Keratinocyte (primary cell): ENCODE measurements at regions not wholly inside any gene's neighbourhood (a gene's known extent, or its start where the extent isn't known, plus 50 kb on each side); places are given as distances from the start of the nearest gene placed in this dataset.

Source experiments
- DNase-seq: peaks from one replicate; pipeline ENCODE4 v3.0.0-alpha.2; 2011; ENCODE audit warnings: low read depth, missing footprints, low spot score
- FAIRE-seq: peaks from 2 replicates; lab custom pipeline; 2011; peaks lifted over from hg19 to GRCh38; lab: Jason Lieb, UNC
- H2AFZ ChIP-seq: 2 replicates; pipeline ENCODE4 v1.6.0; 2012; ENCODE audit warnings: low read length, control low read depth, inconsistent platforms; ENCODE audit not compliant: control insufficient read depth
- H3K27ac ChIP-seq: 2 replicates; pipeline ENCODE4 v1.5.1; 2011; ENCODE audit warnings: low read length; ENCODE audit not compliant: control insufficient read depth, insufficient read depth
- H3K27me3 ChIP-seq: 3 replicates; pipeline ENCODE4 v1.6.0; 2011; ENCODE audit warnings: low read length; ENCODE audit not compliant: control insufficient read depth, insufficient read depth; ENCODE audit errors: extremely low read depth
- H3K36me3 ChIP-seq, 2 experiments: 2 replicates in 1 of 2; 3 replicates in 1 of 2; pipeline ENCODE4 v1.5.1; 2011; ENCODE audit warnings: low read length in 2 of 2, mild to moderate bottlenecking in 1 of 2; ENCODE audit not compliant: control insufficient read depth in 2 of 2, insufficient read depth in 2 of 2; ENCODE audit errors: extremely low read depth in 1 of 2
- H3K4me1 ChIP-seq: 3 replicates; pipeline ENCODE4 v1.5.1; 2011; ENCODE audit warnings: low read length; ENCODE audit not compliant: control insufficient read depth, insufficient read depth; ENCODE audit errors: extremely low read depth
- H3K4me2 ChIP-seq: 3 replicates; pipeline ENCODE4 v1.6.0; 2011; ENCODE audit warnings: low read depth, low read length; ENCODE audit not compliant: control insufficient read depth, insufficient read depth; ENCODE audit errors: extremely low read depth
- H3K4me3 ChIP-seq, 3 experiments: fragments of 200-600 bp in 1 of 3; sonication (generic) in 1 of 3; 2 replicates in 2 of 3; 3 replicates in 1 of 3; pipeline ENCODE4 v1.5.1; 2011 to 2016; ENCODE audit warnings: low read length in 3 of 3, mild to moderate bottlenecking in 3 of 3, control low read depth in 2 of 3, inconsistent platforms in 1 of 3, low read depth in 1 of 3, mixed read lengths in 1 of 3, mixed run types in 1 of 3, moderate library complexity in 1 of 3; ENCODE audit not compliant: control insufficient read depth in 2 of 3, insufficient read depth in 2 of 3; ENCODE audit errors: extremely low read depth in 1 of 3
- H3K79me2 ChIP-seq: 2 replicates; pipeline ENCODE4 v1.6.0; 2012; ENCODE audit warnings: low read length; ENCODE audit not compliant: control insufficient read depth, insufficient read depth
- H3K9ac ChIP-seq: 3 replicates; pipeline ENCODE4 v1.6.0; 2011; ENCODE audit warnings: low read length; ENCODE audit not compliant: control insufficient read depth, insufficient read depth; ENCODE audit errors: extremely low read depth
- H3K9me1 ChIP-seq: 3 replicates; pipeline ENCODE4 v1.6.0; 2011; ENCODE audit warnings: low read length; ENCODE audit not compliant: control insufficient read depth, insufficient read depth; ENCODE audit errors: extremely low read depth
- H3K9me3 ChIP-seq: 2 replicates; pipeline ENCODE4 v1.5.1; 2012; ENCODE audit warnings: low read depth, low read length; ENCODE audit not compliant: control insufficient read depth
- H4K20me1 ChIP-seq: 3 replicates; pipeline ENCODE4 v1.6.0; 2011; ENCODE audit warnings: low read length; ENCODE audit not compliant: control insufficient read depth, insufficient read depth; ENCODE audit errors: extremely low read depth
- EZH2 ChIP-seq: IDR thresholded peaks from one replicate; pipeline ENCODE4 v1.6.1; 2012; ENCODE audit warnings: inconsistent platforms, mild to moderate bottlenecking, low read length, moderate library complexity
- dilution Hi-C: fragments of 300-500 bp; cut with MboI; formaldehyde crosslinking; loops from one replicate; pipeline ENCODE4 v1.7.0; 2020; ENCODE audit warnings: low sequenced_read_pairs; ENCODE audit not compliant: extremely low pct_ligation_motif_present
- TF ChIP-seq, protein P1 (sequence below), 3 experiments: IDR thresholded peaks in 1 of 3; conservative IDR thresholded peaks in 1 of 3; optimal IDR thresholded peaks in 1 of 3; 2 replicates in 2 of 3; 3 replicates in 1 of 3; pipeline versions ENCODE3 to v1.5.1; 2011; ENCODE audit warnings: low read length in 3 of 3, mild to moderate bottlenecking in 3 of 3, moderate library complexity in 2 of 3, control low read depth in 1 of 3, inconsistent platforms in 1 of 3; ENCODE audit not compliant: insufficient read depth in 2 of 3; ENCODE audit errors: extremely low read depth in 1 of 3

- no peaks in the 10 kb centered on the region for H3K9me1 ChIP-seq
- no peaks in the 10 kb centered on the region for H3K9me3 ChIP-seq
- H3K4me2 ChIP-seq: no peak overlapping the region
- dilution Hi-C loops: no loop called here
- no peaks in the 10 kb centered on the region for H3K36me3 ChIP-seq
- no peak overlapping the region for H2AFZ ChIP-seq
- H3K4me3 ChIP-seq: no peak overlapping the region
- TF ChIP-seq EZH2: no peak
- TF ChIP-seq, protein P1, sequence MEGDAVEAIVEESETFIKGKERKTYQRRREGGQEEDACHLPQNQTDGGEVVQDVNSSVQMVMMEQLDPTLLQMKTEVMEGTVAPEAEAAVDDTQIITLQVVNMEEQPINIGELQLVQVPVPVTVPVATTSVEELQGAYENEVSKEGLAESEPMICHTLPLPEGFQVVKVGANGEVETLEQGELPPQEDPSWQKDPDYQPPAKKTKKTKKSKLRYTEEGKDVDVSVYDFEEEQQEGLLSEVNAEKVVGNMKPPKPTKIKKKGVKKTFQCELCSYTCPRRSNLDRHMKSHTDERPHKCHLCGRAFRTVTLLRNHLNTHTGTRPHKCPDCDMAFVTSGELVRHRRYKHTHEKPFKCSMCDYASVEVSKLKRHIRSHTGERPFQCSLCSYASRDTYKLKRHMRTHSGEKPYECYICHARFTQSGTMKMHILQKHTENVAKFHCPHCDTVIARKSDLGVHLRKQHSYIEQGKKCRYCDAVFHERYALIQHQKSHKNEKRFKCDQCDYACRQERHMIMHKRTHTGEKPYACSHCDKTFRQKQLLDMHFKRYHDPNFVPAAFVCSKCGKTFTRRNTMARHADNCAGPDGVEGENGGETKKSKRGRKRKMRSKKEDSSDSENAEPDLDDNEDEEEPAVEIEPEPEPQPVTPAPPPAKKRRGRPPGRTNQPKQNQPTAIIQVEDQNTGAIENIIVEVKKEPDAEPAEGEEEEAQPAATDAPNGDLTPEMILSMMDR (optimal IDR thresholded peaks at IDR 0.05 in 1 of 3, IDR thresholded peaks at IDR 0.05 in 1 of 3, conservative IDR thresholded peaks at IDR 0.05 in 1 of 3; ENCODE audit: extremely low read depth in 1 of 3, insufficient read depth in 2 of 3, low read length in 3 of 3): no peak
- no peaks in the 10 kb centered on the region for H3K27me3 ChIP-seq
- H3K27ac ChIP-seq: no peak overlapping the region
- DNase-seq (no peak), FAIRE-seq (no peak)
- no peaks in the 10 kb centered on the region for H4K20me1 ChIP-seq
- no peaks in the 10 kb centered on the region for H3K4me1 ChIP-seq
- no peaks in the 10 kb centered on the region for H3K79me2 ChIP-seq
- no peak overlapping the region for H3K9ac ChIP-seq
Observed at GRCh38 chr13:88189728-88190127, 518.6 kb downstream of the SLITRK5 start.

DNA sequence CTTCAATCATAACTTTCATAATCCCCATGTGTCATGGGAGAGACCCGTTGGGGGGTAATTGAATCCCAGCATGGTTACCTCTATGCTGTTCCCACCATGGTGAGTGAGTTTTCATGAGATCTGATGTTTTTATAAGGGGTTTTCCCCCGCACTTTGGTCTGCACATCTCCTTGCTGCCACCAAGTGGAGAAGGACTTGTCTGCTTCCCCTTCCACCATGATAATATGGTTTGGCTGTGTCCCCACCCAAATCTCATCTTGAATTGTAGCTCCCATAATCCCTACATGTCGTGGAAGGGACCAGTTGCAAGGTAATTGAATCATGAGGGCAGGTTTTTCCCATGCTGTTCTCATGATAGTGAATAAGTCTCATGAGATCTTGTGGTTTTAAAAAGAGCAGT lies 524.9 kb downstream of the SLITRK5 start:
- DNase-seq (no peak), FAIRE-seq (no peak)
- dilution Hi-C loops: no loop called here
- Histone ChIP-seq H3K4me3 (no peak overlapping the region), H2AFZ (no peak overlapping the region), H3K27me3 (no peaks in the 10 kb centered on the region), H3K9me1 (no peaks in the 10 kb centered on the region), H3K9ac (no peak overlapping the region), H3K4me1 (no peaks in the 10 kb centered on the region), H3K36me3 (no peaks in the 10 kb centered on the region), H3K9me3 (no peaks in the 10 kb centered on the region), H3K79me2 (no peaks in the 10 kb centered on the region), H3K27ac (no peak overlapping the region), H4K20me1 (no peaks in the 10 kb centered on the region), H3K4me2 (no peak overlapping the region)
- no peak for TF ChIP-seq EZH2
- TF ChIP-seq, protein P1 (optimal IDR thresholded peaks at IDR 0.05 in 1 of 3, IDR thresholded peaks at IDR 0.05 in 1 of 3, conservative IDR thresholded peaks at IDR 0.05 in 1 of 3; ENCODE audit: extremely low read depth in 1 of 3, insufficient read depth in 2 of 3, low read length in 3 of 3): no peak
